K562 (cell line): ENCODE measurements at regions not wholly inside any gene's neighbourhood (a gene's known extent, or its start where the extent isn't known, plus 50 kb on each side); places are given as distances from the start of the nearest gene placed in this dataset.

Source experiments
- ATAC-seq: fragments of 200-7000 bp; cut with Tn5 transposase; 3 replicates; pipeline ENCODE4 v1.9.1; 2020; ENCODE audit warnings: moderate library complexity
- BruUV-seq: library from RNA; stranded (reverse); fragments of 400-500 nt; replicated peaks from 2 replicates; lab custom pipeline; 2021; lab: Mats Ljungman, UMichigan
- CTCF ChIA-PET: fragments of 300-600 bp; formaldehyde crosslinking; extraction: SDS; loops from one replicate; lab custom pipeline; 2021; ENCODE audit warnings: low intra/inter-chr PET ratio; lab: Yijun Ruan, JAX
- POLR2A ChIA-PET: fragments of 300-600, 350-650 bp; sonication (Branson Sonifier 250); formaldehyde crosslinking; extraction: SDS; loops from one replicate; lab custom pipeline; 2021; ENCODE audit warnings: antibody characterized with exemption, inconsistent platforms; lab: Yijun Ruan, JAX
- DNase-seq, 4 experiments: peaks; one replicate each; pipeline versions ENCODE4 v3.0.0 to v3.0.0-alpha.2; 2011 to 2018; ENCODE audit warnings: low spot score in 3 of 4, mixed read lengths in 3 of 4; ENCODE audit errors: extremely low read depth in 1 of 4
- FAIRE-seq: peaks from 2 replicates; lab custom pipeline; 2011; peaks lifted over from hg19 to GRCh38; lab: Jason Lieb, UNC
- H2AFZ ChIP-seq: 2 replicates; pipeline ENCODE4 v1.6.0; 2011; ENCODE audit warnings: low read depth, low read length, control low read depth, inconsistent platforms
- H3K27ac ChIP-seq: fragments of 200-600 bp; 3 replicates; pipeline ENCODE4 v1.8.0; 2011; ENCODE audit warnings: low read depth, mild to moderate bottlenecking, control low read depth, inconsistent platforms, low read length, moderate library complexity, mixed read lengths; ENCODE audit errors: extremely low read depth
- H3K27me3 ChIP-seq, 2 experiments: fragments of 300-600 bp in 1 of 2; 2 replicates in 1 of 2; 3 replicates in 1 of 2; pipeline versions ENCODE4 v1.6.0 to v1.8.0; 2011; ENCODE audit warnings: inconsistent platforms in 2 of 2, low read length in 2 of 2, mild to moderate bottlenecking in 1 of 2, mixed read lengths in 1 of 2, moderate library complexity in 1 of 2; ENCODE audit not compliant: control insufficient read depth in 2 of 2, insufficient read depth in 2 of 2
- H3K36me3 ChIP-seq: fragments of 300-600 bp; 3 replicates; pipeline ENCODE4 v1.8.0; 2011; ENCODE audit warnings: mild to moderate bottlenecking, low read length, inconsistent platforms; ENCODE audit not compliant: control insufficient read depth, insufficient read depth
- H3K4me1 ChIP-seq, 2 experiments: fragments of 200-600 bp in 1 of 2; replicated peaks in 1 of 2; 2 replicates in 1 of 2; 3 replicates in 1 of 2; pipeline versions ENCODE4 v1.5.1 to v1.8.0; 2011; ENCODE audit warnings: inconsistent platforms in 2 of 2, low read length in 2 of 2, mild to moderate bottlenecking in 1 of 2, mixed read lengths in 1 of 2, moderate library complexity in 1 of 2; ENCODE audit not compliant: control insufficient read depth in 2 of 2, insufficient read depth in 2 of 2
- H3K4me2 ChIP-seq: 2 replicates; pipeline ENCODE4 v1.6.1; 2011; ENCODE audit warnings: low read length, control low read depth, inconsistent platforms, mixed read lengths; ENCODE audit not compliant: insufficient read depth
- H3K4me3 ChIP-seq: fragments of 200-600 bp; sonication (generic), shearing (Covaris generic); 2 replicates; pipeline ENCODE4 v1.5.1; 2016; ENCODE audit warnings: control low read depth, inconsistent platforms
- H3K79me2 ChIP-seq: fragments of 200-600 bp; 3 replicates; pipeline ENCODE4 v1.8.0; 2011; ENCODE audit warnings: low read length, inconsistent platforms; ENCODE audit not compliant: control insufficient read depth, insufficient read depth
- H3K9ac ChIP-seq, 2 experiments: 2 replicates each; pipeline versions ENCODE4 v1.6.0 to v1.6.1; 2011; ENCODE audit warnings: low read depth in 2 of 2, low read length in 2 of 2, control low read depth in 1 of 2, inconsistent platforms in 1 of 2, mild to moderate bottlenecking in 1 of 2, mixed read lengths in 1 of 2; ENCODE audit not compliant: insufficient read depth in 1 of 2
- H3K9me1 ChIP-seq: one replicate; pipeline ENCODE4 v1.6.0; 2011; ENCODE audit warnings: inconsistent platforms, mild to moderate bottlenecking, low read length, moderate library complexity; ENCODE audit not compliant: control insufficient read depth, insufficient read depth
- H3K9me3 ChIP-seq: replicated peaks from 2 replicates; pipeline ENCODE4 v1.5.1; 2011; ENCODE audit warnings: low read depth, low read length, inconsistent platforms; ENCODE audit not compliant: control insufficient read depth, insufficient read depth
- H4K20me1 ChIP-seq: replicated peaks from 2 replicates; pipeline ENCODE4 v1.6.1; 2011; ENCODE audit warnings: low read length, inconsistent platforms, mixed read lengths; ENCODE audit not compliant: control insufficient read depth, insufficient read depth
- CBX5 ChIP-seq: IDR thresholded peaks from 2 replicates; pipeline ENCODE4 v1.6.1; 2014; ENCODE audit warnings: low read depth, borderline replicate concordance
- CREB3 ChIP-seq: fragments of 450-650 bp; conservative IDR thresholded peaks from 2 replicates; pipeline ENCODE4 v1.6.1; 2016; ENCODE audit warnings: missing genetic modification characterization, low read depth, mild to moderate bottlenecking, missing compliant biosample characterization, moderate library complexity
- E2F5 ChIP-seq: sonication (generic); formaldehyde crosslinking; IDR thresholded peaks from 2 replicates; pipeline ENCODE4 v1.8.0; 2022; ENCODE audit warnings: mild to moderate bottlenecking, missing genetic modification reagents
- FOXA1 ChIP-seq: fragments of 450-650 bp; IDR thresholded peaks from 2 replicates; pipeline ENCODE4 v1.6.1; 2016; ENCODE audit warnings: mild to moderate bottlenecking, borderline replicate concordance
- FOXM1 ChIP-seq, 2 experiments: fragments of 450-650 bp in 1 of 2; sonication (generic) in 1 of 2; formaldehyde crosslinking in 1 of 2; IDR thresholded peaks; 2 replicates each; pipeline versions ENCODE4 v1.6.1 to v1.9.0; 2017 to 2022; ENCODE audit warnings: low read depth in 2 of 2, mild to moderate bottlenecking in 2 of 2, missing genetic modification reagents in 1 of 2, moderate library complexity in 1 of 2
- HMBOX1 ChIP-seq: sonication (generic); IDR thresholded peaks from 2 replicates; pipeline ENCODE4 v1.6.1; 2016
- NCOA4 ChIP-seq: fragments of 450-650 bp; IDR thresholded peaks from 2 replicates; pipeline ENCODE4 v1.6.1; 2018; ENCODE audit warnings: mild to moderate bottlenecking; ENCODE audit not compliant: partially characterized antibody
- NCOR1 ChIP-seq: fragments of 450-650 bp; IDR thresholded peaks from 2 replicates; pipeline ENCODE4 v1.6.1; 2016; ENCODE audit warnings: mild to moderate bottlenecking, moderate library complexity
- NFE2L1 ChIP-seq: fragments of 450-650 bp; IDR thresholded peaks from 2 replicates; pipeline ENCODE4 v1.6.1; 2016; ENCODE audit warnings: missing genetic modification characterization, low read depth, mild to moderate bottlenecking, missing compliant biosample characterization, moderate library complexity, borderline replicate concordance
- RAD21 ChIP-seq, 2 experiments: fragments of 250-450 bp in 1 of 2; fragments of 450-650 bp in 1 of 2; sonication (Bioruptor Pico) in 1 of 2; formaldehyde crosslinking in 1 of 2; IDR thresholded peaks in 1 of 2; conservative IDR thresholded peaks in 1 of 2; 2 replicates each; pipeline versions ENCODE4 v1.4.0 to v1.8.0; 2020 to 2022; ENCODE audit warnings: mild to moderate bottlenecking in 2 of 2, moderate library complexity in 1 of 2
- SFPQ ChIP-seq: fragments of 200-400 bp; formaldehyde crosslinking; IDR thresholded peaks from 2 replicates; pipeline ENCODE4 v1.6.1; 2017; ENCODE audit warnings: mild to moderate bottlenecking, low read depth, low read length, moderate library complexity
- WHSC1 ChIP-seq: IDR thresholded peaks from one replicate; pipeline ENCODE4 v1.6.1; 2012; ENCODE audit warnings: low read length, control low read depth, inconsistent platforms
- ZNF175 ChIP-seq: fragments of 200-800 bp; sonication (Bioruptor generic); IDR thresholded peaks from 2 replicates; pipeline ENCODE4 v1.6.1; 2016; ENCODE audit warnings: low read depth, mild to moderate bottlenecking, missing genetic modification characterization, missing compliant biosample characterization
- ZNF280B ChIP-seq: fragments of 250-450 bp; sonication (Bioruptor Pico); IDR thresholded peaks from 2 replicates; pipeline ENCODE4 v1.5.1; 2021; ENCODE audit warnings: mild to moderate bottlenecking
- WGBS: fragments of 100-300 bp; shearing (Covaris generic); methylation state at CpG from one replicate; pipeline ENCODE4 v1.1.6; 2016; ENCODE audit warnings: low coverage, mixed read lengths; ENCODE audit not compliant: insufficient coverage; ENCODE audit errors: missing lambda C conversion rate; 5-methylcytosine and 5-hydroxymethylcytosine counted together
- in situ Hi-C: fragments of 300-500 bp; cut with MboI; formaldehyde crosslinking; loops from 4 replicates; pipeline ENCODE4 v1.15.0; 2018; ENCODE audit warnings: inconsistent platforms, mixed read lengths
- intact Hi-C: fragments of 100-400 bp; cut with micrococcal nuclease; formaldehyde crosslinking; loops from 2 replicates; pipeline ENCODE4 v1.14.2; 2022

GRCh38 chr13:72561791-72562190, 165.6 kb downstream of the MZT1 start:
- TF ChIP-seq FOXA1: no peak
- no peak for TF ChIP-seq HMBOX1
- TF ChIP-seq NFE2L1: no peak
- no peak for TF ChIP-seq E2F5
- no peak for TF ChIP-seq NCOR1
- no peak for TF ChIP-seq CBX5
- no peak for TF ChIP-seq RAD21 (CRISPR knock-in tag; conservative IDR thresholded peaks at IDR 0.05 in 1 of 2, IDR thresholded peaks at IDR 0.05 in 1 of 2)
- TF ChIP-seq SFPQ: no peak
- TF ChIP-seq WHSC1: no peak
- TF ChIP-seq ZNF280B (CRISPR knock-in tag): no peak
- TF ChIP-seq NCOA4: no peak
- TF ChIP-seq CREB3 (tag): no peak
- no peak for TF ChIP-seq ZNF175 (CRISPR knock-in tag)
- TF ChIP-seq FOXM1 (IDR thresholded peaks at IDR 0.05; ENCODE audit: low read depth): no peak
- no peak for TF ChIP-seq FOXM1 (CRISPR knock-in tag; IDR thresholded peaks at IDR 0.05; ENCODE audit: low read depth)
- TF ChIP-seq, all 486 proteins: peak for 0
- no TSS peak for BruUV-seq
- no peak overlapping the region for H3K9ac ChIP-seq

More at GRCh38 chr13:72561791-72562190, 165.6 kb downstream of the MZT1 start:
- ATAC-seq: no peak
- Histone ChIP-seq H3K79me2 (no peaks in the 10 kb centered on the region), H3K4me3 (no peak overlapping the region), H3K4me1 (no peaks in the 10 kb centered on the region), H3K27me3 (no peaks in the 10 kb centered on the region), H4K20me1 (no peaks in the 10 kb centered on the region), H3K4me2 (no peak overlapping the region), H3K9me1 (no peaks in the 10 kb centered on the region), H3K27ac (no peak overlapping the region), H3K36me3 (no peaks in the 10 kb centered on the region), H3K9me3 (no peaks in the 10 kb centered on the region), H2AFZ (no peak overlapping the region)
- ChIA-PET POLR2A (no interaction called here), CTCF (no interaction called here)
- intact Hi-C loops: no loop called here
- WGBS: 0% methylated on average over 2 of the region's 2 CpGs
- DNase-seq: no peak
- no peak for FAIRE-seq
- in situ Hi-C loops: no loop called here
